GM13976 (cell line): ENCODE measurements at regions not wholly inside any gene's neighbourhood (a gene's known extent, or its start where the extent isn't known, plus 50 kb on each side); places are given as distances from the start of the nearest gene placed in this dataset.

ENCODE experiments used
- DNase-seq: peaks from one replicate; pipeline ENCODE4 v3.0.0; 2012; ENCODE audit warnings: low spot score
- in situ Hi-C: fragments of 300-500 bp; cut with MboI; formaldehyde crosslinking; loops from one replicate; pipeline ENCODE4 v1.12.0; 2022; ENCODE audit warnings: low sequenced_read_pairs, mixed read lengths, inconsistent platforms; ENCODE audit not compliant: unreplicated experiment
- TF ChIP-seq, protein P1 (sequence below): IDR thresholded peaks from 2 replicates; pipeline ENCODE4 v1.5.1; 2012; ENCODE audit warnings: borderline replicate concordance, mild to moderate bottlenecking; ENCODE audit not compliant: insufficient read depth; ENCODE audit errors: extremely low read depth, missing control alignments, control extremely low read depth

- DNase-seq, result no peak
- TF ChIP-seq, protein P1, sequence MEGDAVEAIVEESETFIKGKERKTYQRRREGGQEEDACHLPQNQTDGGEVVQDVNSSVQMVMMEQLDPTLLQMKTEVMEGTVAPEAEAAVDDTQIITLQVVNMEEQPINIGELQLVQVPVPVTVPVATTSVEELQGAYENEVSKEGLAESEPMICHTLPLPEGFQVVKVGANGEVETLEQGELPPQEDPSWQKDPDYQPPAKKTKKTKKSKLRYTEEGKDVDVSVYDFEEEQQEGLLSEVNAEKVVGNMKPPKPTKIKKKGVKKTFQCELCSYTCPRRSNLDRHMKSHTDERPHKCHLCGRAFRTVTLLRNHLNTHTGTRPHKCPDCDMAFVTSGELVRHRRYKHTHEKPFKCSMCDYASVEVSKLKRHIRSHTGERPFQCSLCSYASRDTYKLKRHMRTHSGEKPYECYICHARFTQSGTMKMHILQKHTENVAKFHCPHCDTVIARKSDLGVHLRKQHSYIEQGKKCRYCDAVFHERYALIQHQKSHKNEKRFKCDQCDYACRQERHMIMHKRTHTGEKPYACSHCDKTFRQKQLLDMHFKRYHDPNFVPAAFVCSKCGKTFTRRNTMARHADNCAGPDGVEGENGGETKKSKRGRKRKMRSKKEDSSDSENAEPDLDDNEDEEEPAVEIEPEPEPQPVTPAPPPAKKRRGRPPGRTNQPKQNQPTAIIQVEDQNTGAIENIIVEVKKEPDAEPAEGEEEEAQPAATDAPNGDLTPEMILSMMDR, result no peak
- in situ Hi-C loops, result no loop called here
These were observed 59.7 kb upstream of the PHACTR1 start for GRCh38 chr6:12656906-12657305.

- TF ChIP-seq, protein P1, result no peak
- in situ Hi-C loops, result no loop called here
- DNase-seq, result no peak
These were observed 58.7 kb upstream of the PHACTR1 start for GRCh38 chr6:12657884-12658283.

- DNase-seq, result no peak
- in situ Hi-C loops, result no loop called here
- TF ChIP-seq, protein P1, result no peak
These were observed 55.0 kb upstream of the PHACTR1 start for GRCh38 chr6:12661432-12662089.
